SK-N-SH treated with all-trans-retinoic acid at 6 μM for 48 hours (cell line): ENCODE measurements at regions not wholly inside any gene's neighbourhood (a gene's known extent, or its start where the extent isn't known, plus 50 kb on each side); places are given as distances from the start of the nearest gene placed in this dataset.

Experiments
- ATAC-seq: fragments of 200-7000 bp; cut with Tn5 transposase; 3 replicates; pipeline ENCODE4 v1.9.1; 2020; ENCODE audit warnings: mild to moderate bottlenecking, moderate library complexity
- ARNTL ChIP-seq: fragments of 450-650 bp; formaldehyde crosslinking; IDR thresholded peaks from 2 replicates; pipeline ENCODE4 v1.5.0; 2020; ENCODE audit warnings: low read depth, mild to moderate bottlenecking, moderate library complexity, borderline replicate concordance
- BACH2 ChIP-seq: fragments of 250-450 bp; sonication (Bioruptor Pico); IDR thresholded peaks from 2 replicates; pipeline ENCODE4 v1.9.0; 2021; ENCODE audit warnings: mild to moderate bottlenecking, borderline replicate concordance
- CSDC2 ChIP-seq: fragments of 250-450 bp; sonication (Bioruptor Pico); IDR thresholded peaks from 2 replicates; pipeline ENCODE4 v1.5.0; 2020; ENCODE audit warnings: mild to moderate bottlenecking, moderate library complexity
- ESRRG ChIP-seq: fragments of 250-450 bp; sonication (Bioruptor Pico); IDR thresholded peaks from 2 replicates; pipeline ENCODE4 v1.6.1; 2021; ENCODE audit warnings: mild to moderate bottlenecking
- GLIS3 ChIP-seq: fragments of 250-450 bp; sonication (Bioruptor Pico); IDR thresholded peaks from 2 replicates; pipeline ENCODE4 v1.5.0; 2020; ENCODE audit warnings: mild to moderate bottlenecking, moderate library complexity
- ISL1 ChIP-seq: fragments of 250-450 bp; sonication (Bioruptor Pico); IDR thresholded peaks from 2 replicates; pipeline ENCODE4 v2.1.2; 2022; ENCODE audit warnings: mild to moderate bottlenecking, moderate library complexity
- OSR1 ChIP-seq: fragments of 250-450 bp; sonication (Bioruptor Pico); IDR thresholded peaks from 2 replicates; pipeline ENCODE4 v1.8.0; 2022; ENCODE audit warnings: moderate library complexity, mild to moderate bottlenecking, inconsistent platforms
- PPARA ChIP-seq: fragments of 250-450 bp; sonication (Bioruptor Pico); IDR thresholded peaks from 2 replicates; pipeline ENCODE4 v1.5.0; 2020; ENCODE audit warnings: mild to moderate bottlenecking, borderline replicate concordance
- TCF4 ChIP-seq: fragments of 250-450 bp; sonication (Bioruptor Pico); IDR thresholded peaks from 2 replicates; pipeline ENCODE4 v1.8.0; 2021; ENCODE audit warnings: mild to moderate bottlenecking, moderate library complexity, borderline replicate concordance
- TOX ChIP-seq: fragments of 250-450 bp; sonication (Bioruptor Pico); IDR thresholded peaks from 2 replicates; pipeline ENCODE4 v1.8.0; 2021; ENCODE audit warnings: mild to moderate bottlenecking, moderate library complexity, borderline replicate concordance
- ZC3H10 ChIP-seq: fragments of 250-450 bp; sonication (Bioruptor Pico); IDR thresholded peaks from 2 replicates; pipeline ENCODE4 v1.5.1; 2021; ENCODE audit warnings: mild to moderate bottlenecking, moderate library complexity
- ZFP3 ChIP-seq: fragments of 250-450 bp; sonication (Bioruptor Pico); IDR thresholded peaks from 2 replicates; pipeline ENCODE4 v1.5.0; 2020; ENCODE audit warnings: mild to moderate bottlenecking, moderate library complexity
- ZFP30 ChIP-seq: fragments of 450-650 bp; formaldehyde crosslinking; IDR thresholded peaks from 2 replicates; pipeline ENCODE4 v1.5.0; 2022; ENCODE audit warnings: mild to moderate bottlenecking, moderate library complexity
- ZNF565 ChIP-seq: fragments of 450-650 bp; formaldehyde crosslinking; conservative IDR thresholded peaks from 2 replicates; pipeline ENCODE4 v1.5.0; 2020; ENCODE audit warnings: low read depth, mild to moderate bottlenecking, moderate library complexity
- ZNF70 ChIP-seq: fragments of 450-650 bp; formaldehyde crosslinking; IDR thresholded peaks from 2 replicates; pipeline ENCODE4 v1.5.0; 2020; ENCODE audit warnings: mild to moderate bottlenecking, moderate library complexity
- ZNF8 ChIP-seq: fragments of 450-650 bp; formaldehyde crosslinking; IDR thresholded peaks from 2 replicates; pipeline ENCODE4 v1.5.0; 2020; ENCODE audit warnings: mild to moderate bottlenecking, moderate library complexity
- TF ChIP-seq, protein P1 (sequence below): fragments of 250-450 bp; sonication (Bioruptor Pico); IDR thresholded peaks from 2 replicates; pipeline ENCODE4 v1.5.1; 2021; ENCODE audit warnings: mild to moderate bottlenecking, moderate library complexity
- TF ChIP-seq, protein P2 (sequence below): fragments of 250-450 bp; sonication (Bioruptor Pico); IDR thresholded peaks from 2 replicates; pipeline ENCODE4 v1.5.1; 2020; ENCODE audit warnings: low read depth, mild to moderate bottlenecking, moderate library complexity

DNA sequence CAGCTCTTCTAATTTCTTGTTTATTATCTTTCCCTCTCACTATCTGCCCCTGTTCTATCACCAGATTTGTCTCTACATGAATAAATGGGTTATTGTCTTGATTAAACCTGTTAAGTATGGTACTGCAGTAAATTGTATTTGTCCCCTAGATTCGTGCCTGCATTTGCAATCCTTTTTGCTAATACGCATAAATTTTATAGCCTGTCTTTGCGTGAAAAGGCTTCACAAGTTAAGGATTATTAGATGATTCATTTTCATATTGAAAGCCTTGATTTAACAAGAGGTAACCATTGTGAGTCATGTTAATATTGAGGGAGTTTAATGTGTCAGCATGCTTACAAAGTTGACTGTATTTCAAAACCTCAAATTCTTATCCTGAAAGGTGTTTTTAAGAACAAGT is 204.6 kb downstream of the PCSK1 start (continued):
- no peak for TF ChIP-seq TOX (CRISPR knock-in tag)
- TF ChIP-seq ZNF565 (CRISPR knock-in tag), result no peak
- TF ChIP-seq ARNTL (CRISPR knock-in tag), result no peak
- no peak for TF ChIP-seq GLIS3 (CRISPR knock-in tag)
- no peak for TF ChIP-seq ESRRG
- TF ChIP-seq, protein P1, sequence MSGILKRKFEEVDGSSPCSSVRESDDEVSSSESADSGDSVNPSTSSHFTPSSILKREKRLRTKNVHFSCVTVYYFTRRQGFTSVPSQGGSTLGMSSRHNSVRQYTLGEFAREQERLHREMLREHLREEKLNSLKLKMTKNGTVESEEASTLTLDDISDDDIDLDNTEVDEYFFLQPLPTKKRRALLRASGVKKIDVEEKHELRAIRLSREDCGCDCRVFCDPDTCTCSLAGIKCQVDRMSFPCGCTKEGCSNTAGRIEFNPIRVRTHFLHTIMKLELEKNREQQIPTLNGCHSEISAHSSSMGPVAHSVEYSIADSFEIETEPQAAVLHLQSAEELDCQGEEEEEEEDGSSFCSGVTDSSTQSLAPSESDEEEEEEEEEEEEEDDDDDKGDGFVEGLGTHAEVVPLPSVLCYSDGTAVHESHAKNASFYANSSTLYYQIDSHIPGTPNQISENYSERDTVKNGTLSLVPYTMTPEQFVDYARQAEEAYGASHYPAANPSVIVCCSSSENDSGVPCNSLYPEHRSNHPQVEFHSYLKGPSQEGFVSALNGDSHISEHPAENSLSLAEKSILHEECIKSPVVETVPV (CRISPR knock-in tag), result no peak
- TF ChIP-seq, protein P2, sequence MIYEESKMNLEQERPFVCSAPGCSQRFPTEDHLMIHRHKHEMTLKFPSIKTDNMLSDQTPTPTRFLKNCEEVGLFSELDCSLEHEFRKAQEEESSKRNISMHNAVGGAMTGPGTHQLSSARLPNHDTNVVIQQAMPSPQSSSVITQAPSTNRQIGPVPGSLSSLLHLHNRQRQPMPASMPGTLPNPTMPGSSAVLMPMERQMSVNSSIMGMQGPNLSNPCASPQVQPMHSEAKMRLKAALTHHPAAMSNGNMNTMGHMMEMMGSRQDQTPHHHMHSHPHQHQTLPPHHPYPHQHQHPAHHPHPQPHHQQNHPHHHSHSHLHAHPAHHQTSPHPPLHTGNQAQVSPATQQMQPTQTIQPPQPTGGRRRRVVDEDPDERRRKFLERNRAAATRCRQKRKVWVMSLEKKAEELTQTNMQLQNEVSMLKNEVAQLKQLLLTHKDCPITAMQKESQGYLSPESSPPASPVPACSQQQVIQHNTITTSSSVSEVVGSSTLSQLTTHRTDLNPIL (CRISPR knock-in tag), result no peak
- no peak for TF ChIP-seq ISL1 (CRISPR knock-in tag)

DNA sequence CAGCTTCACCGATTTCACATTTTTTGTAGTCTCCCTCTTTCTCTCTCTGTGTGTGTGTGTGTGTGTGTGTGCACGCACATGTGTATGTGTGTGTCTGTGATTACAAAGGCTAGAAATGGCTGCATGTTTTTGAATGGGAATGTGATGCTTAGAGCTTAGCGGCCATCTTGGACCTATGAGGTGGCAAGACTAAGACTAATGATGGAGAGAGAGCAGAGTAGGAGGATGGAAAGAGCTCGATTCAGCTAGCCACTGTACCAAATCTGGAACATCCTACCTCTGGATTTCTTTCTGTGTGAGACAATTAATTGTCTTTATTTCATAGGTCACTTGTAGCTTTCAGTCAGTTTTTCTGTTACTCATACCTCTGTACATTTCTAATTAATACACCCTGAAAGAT is 205.1 kb downstream of the PCSK1 start:
- TF ChIP-seq ESRRG, result no peak
- no peak for TF ChIP-seq OSR1 (CRISPR knock-in tag)
- no peak for TF ChIP-seq ZNF8 (CRISPR knock-in tag)
- no peak for TF ChIP-seq ZFP3 (CRISPR knock-in tag)
- no peak for TF ChIP-seq TCF4
- TF ChIP-seq TOX (CRISPR knock-in tag), result no peak
- no peak for ATAC-seq

DNA sequence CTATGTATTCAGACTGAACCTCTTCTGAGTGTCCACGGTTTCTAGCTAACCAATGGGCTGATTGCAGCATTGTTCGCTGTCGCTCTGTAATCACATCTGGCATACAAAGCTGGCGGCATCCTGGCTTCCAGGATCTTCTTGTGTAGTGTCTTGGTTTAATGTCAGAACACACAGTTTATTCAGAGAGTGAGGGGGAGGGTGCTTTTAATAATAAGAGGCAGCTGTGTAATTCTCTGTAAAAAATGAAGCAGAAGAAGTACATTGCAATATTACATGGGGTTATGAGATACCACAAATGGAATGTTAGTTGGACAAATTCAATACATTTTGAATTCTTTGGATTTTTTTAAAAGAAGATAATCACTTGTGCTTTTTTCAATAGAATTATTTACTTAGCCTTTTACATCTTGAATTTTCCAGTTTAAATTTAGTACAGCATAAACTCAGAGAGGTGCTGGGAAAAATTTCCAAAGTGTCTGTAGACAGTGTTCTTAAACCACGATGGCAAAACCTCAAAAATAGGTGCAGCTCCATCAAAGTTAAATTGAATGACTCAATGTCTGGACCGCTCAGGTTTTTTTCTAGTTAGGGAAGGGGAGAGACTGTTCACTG is 206.0 kb downstream of the PCSK1 start:
- TF ChIP-seq, protein P2 (CRISPR knock-in tag), result peak; percentile 94
- TF ChIP-seq ZFP30 (CRISPR knock-in tag) (no peak), ISL1 (CRISPR knock-in tag) (peak; percentile 90)
- peak; percentile 95 for ATAC-seq

DNA sequence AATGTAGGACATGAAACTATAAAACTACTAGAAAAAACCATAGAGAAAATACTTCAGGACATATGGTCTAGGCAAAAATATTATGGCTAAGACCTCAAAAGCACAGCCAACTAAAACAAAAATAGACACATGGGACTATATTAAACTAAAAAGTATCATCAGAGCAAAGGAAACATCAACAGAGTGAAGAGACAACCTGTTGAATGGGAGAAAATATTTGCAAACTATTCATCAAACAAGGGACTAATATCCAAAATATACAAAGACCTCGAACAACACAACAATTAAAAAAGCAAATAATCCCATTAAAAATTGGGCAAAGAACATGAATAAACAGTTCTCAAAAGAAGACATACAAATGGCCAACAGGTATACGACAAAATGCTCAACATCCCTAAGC is 210.9 kb downstream of the PCSK1 start:
- no peak for ATAC-seq
- TF ChIP-seq ZFP30 (CRISPR knock-in tag) (no peak), OSR1 (CRISPR knock-in tag) (no peak), PPARA (CRISPR knock-in tag) (no peak), ESRRG (no peak), TCF4 (no peak), CSDC2 (no peak)

DNA sequence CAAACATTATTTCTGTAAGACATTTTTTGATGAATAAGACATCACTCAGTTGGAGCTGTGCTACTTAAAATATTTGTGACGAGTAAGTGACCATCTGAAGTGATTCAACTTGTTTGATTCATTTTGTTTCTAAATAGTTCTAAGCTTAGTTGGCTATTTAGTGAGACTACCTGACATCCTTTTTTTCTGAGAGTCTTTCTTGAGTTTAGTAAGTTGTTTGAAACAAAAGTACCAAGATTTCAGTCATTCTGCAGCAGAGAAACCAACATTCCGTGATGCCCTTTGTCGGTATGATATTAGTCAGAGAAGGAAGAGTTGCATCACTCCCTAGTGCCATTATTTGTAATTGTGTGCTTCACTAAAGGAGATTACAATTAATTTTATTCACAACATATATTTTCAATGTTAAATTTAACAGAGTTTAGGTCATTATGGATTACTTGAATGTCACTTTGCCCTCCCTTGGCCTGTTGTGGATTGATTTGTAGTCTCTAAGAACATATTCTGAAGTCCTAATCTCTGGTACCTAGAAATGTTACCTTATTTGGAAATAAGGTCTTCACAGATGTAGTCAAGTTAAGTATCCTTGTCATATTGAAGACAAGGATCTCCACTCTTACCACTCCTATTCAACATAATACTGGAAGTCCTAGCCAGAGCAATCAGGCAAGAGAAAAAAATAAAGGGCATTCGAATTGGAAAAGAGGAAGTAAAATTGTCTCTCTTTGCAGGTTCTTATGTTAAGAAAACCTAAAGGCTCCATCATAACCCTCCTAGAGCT is 212.2 kb downstream of the PCSK1 start:
- peak; percentile 70 for ATAC-seq
- TF ChIP-seq ZNF70 (CRISPR knock-in tag), result no peak
- TF ChIP-seq BACH2 (CRISPR knock-in tag), result no peak
- TF ChIP-seq ZNF8 (CRISPR knock-in tag), result no peak
- TF ChIP-seq, all 23 proteins: peak for 0

DNA sequence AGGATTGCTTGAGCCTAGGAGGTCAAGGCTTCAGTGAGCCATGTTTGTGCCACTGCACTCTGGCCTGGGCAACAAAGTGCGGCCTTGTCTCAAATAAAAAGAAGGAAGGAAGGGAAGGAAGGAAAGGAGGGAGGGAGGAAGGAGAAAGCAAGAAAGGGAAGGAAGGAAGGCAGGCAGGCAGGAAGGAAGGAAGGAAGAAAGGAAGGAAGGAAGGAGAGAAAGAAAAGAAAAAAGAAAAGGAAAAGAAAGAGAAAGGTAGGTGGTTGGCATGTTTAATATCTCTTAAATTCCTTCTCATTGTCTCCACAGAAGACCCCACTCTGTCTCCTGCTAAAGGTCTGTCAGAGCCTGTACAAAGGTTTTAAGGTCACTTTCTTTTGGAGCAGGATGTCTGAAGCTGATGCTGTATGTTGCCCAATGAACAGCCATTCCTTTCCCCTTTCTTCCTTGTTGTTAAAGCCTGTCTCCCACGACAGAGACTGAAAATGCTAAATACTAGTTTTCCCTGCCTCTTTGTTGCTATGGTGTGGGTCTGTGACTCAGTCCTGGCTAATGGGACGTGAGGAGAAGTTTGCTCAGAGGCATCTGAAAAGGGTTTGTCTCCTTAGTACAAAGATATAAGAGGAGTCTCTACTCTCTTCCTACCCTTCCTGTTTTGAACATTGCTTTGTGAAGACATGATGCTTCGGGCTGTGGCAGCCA is 213.3 kb downstream of the PCSK1 start:
- ATAC-seq, result peak; percentile 89
- TF ChIP-seq GLIS3 (CRISPR knock-in tag), result no peak
- no peak for TF ChIP-seq CSDC2
- TF ChIP-seq BACH2 (CRISPR knock-in tag), result no peak
- no peak for TF ChIP-seq ARNTL (CRISPR knock-in tag)
- TF ChIP-seq OSR1 (CRISPR knock-in tag), result no peak
- TF ChIP-seq ZFP3 (CRISPR knock-in tag), result no peak
- TF ChIP-seq ZC3H10 (CRISPR knock-in tag), result no peak
- TF ChIP-seq TOX (CRISPR knock-in tag), result no peak
- TF ChIP-seq, protein P1 (CRISPR knock-in tag), result no peak
